GM18498 (cell line): ENCODE measurements at regions not wholly inside any gene's neighbourhood (a gene's known extent, or its start where the extent isn't known, plus 50 kb on each side); places are given as distances from the start of the nearest gene placed in this dataset.

Experiments used
- ATAC-seq: cut with Tn5 transposase; IDR thresholded peaks from one replicate; pipeline ENCODE4 v1.9.1; 2021; ENCODE audit warnings: mild to moderate bottlenecking, moderate library complexity; ENCODE audit not compliant: unreplicated experiment

- ATAC-seq: no peak
These were observed 680.0 kb downstream of the BRD1 start for GRCh38 chr22:49147617-49148175.

GRCh38 chr22:49147171-49147570 lies 680.5 kb downstream of the BRD1 start:
- no peak for ATAC-seq

GRCh38 chr22:49146511-49146910 lies 681.2 kb downstream of the BRD1 start:
- ATAC-seq: no peak

- no peak for ATAC-seq
These were observed 683.9 kb downstream of the BRD1 start for GRCh38 chr22:49143812-49144211.

- no peak for ATAC-seq
These were observed 684.8 kb downstream of the BRD1 start for GRCh38 chr22:49142891-49143290.

GRCh38 chr22:49142296-49142695 lies 685.4 kb downstream of the BRD1 start:
- ATAC-seq: no peak

GRCh38 chr22:49141761-49142160 lies 685.9 kb downstream of the BRD1 start:
- no peak for ATAC-seq

- ATAC-seq: no peak
These were observed 686.6 kb downstream of the BRD1 start for GRCh38 chr22:49140911-49141665.

- no peak for ATAC-seq
These were observed 688.1 kb downstream of the BRD1 start for GRCh38 chr22:49139492-49140151.

- ATAC-seq: no peak
These were observed 689.4 kb downstream of the BRD1 start for GRCh38 chr22:49138250-49138790.

GRCh38 chr22:49137206-49137840 lies 690.4 kb downstream of the BRD1 start:
- no peak for ATAC-seq

- no peak for ATAC-seq
These were observed 690.9 kb downstream of the BRD1 start for GRCh38 chr22:49136816-49137180.

- ATAC-seq: no peak
These were observed 691.4 kb downstream of the BRD1 start for GRCh38 chr22:49136041-49136815.

GRCh38 chr22:49134076-49134475 lies 693.6 kb downstream of the BRD1 start:
- ATAC-seq: no peak

- no peak for ATAC-seq
These were observed 694.1 kb downstream of the BRD1 start for GRCh38 chr22:49133541-49133940.

GRCh38 chr22:49132009-49132408 lies 695.7 kb downstream of the BRD1 start:
- ATAC-seq: no peak

- ATAC-seq: no peak
These were observed 697.9 kb downstream of the BRD1 start for GRCh38 chr22:49129736-49130135.

GRCh38 chr22:49128874-49129273 lies 698.8 kb downstream of the BRD1 start:
- ATAC-seq: no peak

GRCh38 chr22:49124608-49125007 lies 703.1 kb downstream of the BRD1 start:
- ATAC-seq: no peak

GRCh38 chr22:49123621-49124192 lies 704.0 kb downstream of the BRD1 start:
- no peak for ATAC-seq
